OCI-LY1 (cell line): ENCODE measurements at regions not wholly inside any gene's neighbourhood (a gene's known extent, or its start where the extent isn't known, plus 50 kb on each side); places are given as distances from the start of the nearest gene placed in this dataset.

Source experiments
- H2AFZ ChIP-seq: fragments of 200-600 bp; sonication (generic), shearing (Covaris generic); 2 replicates; pipeline ENCODE4 v1.6.0; 2014; ENCODE audit warnings: antibody characterized with exemption, mild to moderate bottlenecking, low read length
- H3F3A ChIP-seq: fragments of 200-600 bp; sonication (generic), shearing (Covaris generic); 2 replicates; pipeline ENCODE4 v1.6.0; 2014; ENCODE audit warnings: mild to moderate bottlenecking, antibody characterized with exemption, low read length, moderate library complexity; ENCODE audit not compliant: insufficient read depth
- H3K27ac ChIP-seq: fragments of 200-600 bp; sonication (generic); 2 replicates; pipeline ENCODE4 v1.5.1; 2014; ENCODE audit warnings: low read length, mixed run types, mild to moderate bottlenecking, low read depth; ENCODE audit not compliant: poor library complexity, severe bottlenecking
- H3K27me3 ChIP-seq: fragments of 200-600 bp; sonication (generic); 2 replicates; pipeline ENCODE4 v1.6.0; 2014; ENCODE audit warnings: antibody characterized with exemption, mild to moderate bottlenecking, low read length, moderate library complexity; ENCODE audit not compliant: insufficient read depth
- H3K36me3 ChIP-seq: fragments of 200-600 bp; sonication (generic); 2 replicates; pipeline ENCODE4 v1.6.1; 2014; ENCODE audit warnings: mild to moderate bottlenecking, antibody characterized with exemption, low read length, moderate library complexity, mixed read lengths; ENCODE audit not compliant: insufficient read depth
- H3K4me1 ChIP-seq: fragments of 200-600 bp; sonication (generic); 2 replicates; pipeline ENCODE4 v1.5.1; 2014; ENCODE audit warnings: mild to moderate bottlenecking, low read length, moderate library complexity; ENCODE audit not compliant: insufficient read depth, severe bottlenecking
- H3K4me2 ChIP-seq: fragments of 200-600 bp; sonication (generic), shearing (Covaris generic); 2 replicates; pipeline ENCODE4 v1.6.1; 2014; ENCODE audit warnings: low read length
- H3K4me3 ChIP-seq: fragments of 200-600 bp; sonication (generic); 2 replicates; pipeline ENCODE4 v1.5.1; 2014; ENCODE audit warnings: low read length, low read depth, mild to moderate bottlenecking, mixed read lengths; ENCODE audit not compliant: poor library complexity, severe bottlenecking
- H3K79me2 ChIP-seq: fragments of 200-600 bp; shearing (Covaris generic); 2 replicates; pipeline ENCODE4 v1.6.1; 2016; ENCODE audit warnings: mixed run types, low read length, mixed read lengths; ENCODE audit not compliant: insufficient read depth
- H3K9ac ChIP-seq: fragments of 200-600 bp; sonication (generic), shearing (Covaris generic); 2 replicates; pipeline ENCODE4 v1.6.1; 2014; ENCODE audit warnings: mild to moderate bottlenecking, low read length, mixed read lengths
- H3K9me2 ChIP-seq: fragments of 200-600 bp; sonication (generic), shearing (Covaris generic); 2 replicates; pipeline ENCODE4 v1.6.1; 2014; ENCODE audit warnings: low read depth, mild to moderate bottlenecking, low read length, mixed read lengths
- H3K9me3 ChIP-seq: fragments of 200-600 bp; shearing (Covaris generic); 2 replicates; pipeline ENCODE4 v1.6.1; 2014; ENCODE audit warnings: low read length, mixed read lengths
- H4K20me1 ChIP-seq: fragments of 200-600 bp; sonication (generic), shearing (Covaris generic); 2 replicates; pipeline ENCODE4 v1.6.0; 2016; ENCODE audit warnings: mild to moderate bottlenecking, low read length; ENCODE audit not compliant: insufficient read depth
- CTCF ChIP-seq: fragments of 200-600 bp; sonication (generic), shearing (Covaris generic); IDR thresholded peaks from 2 replicates; pipeline ENCODE4 v1.5.1; 2017; ENCODE audit warnings: mild to moderate bottlenecking, antibody characterized with exemption, low read length, moderate library complexity, mixed read lengths
- EZH2 ChIP-seq: fragments of 200-600 bp; sonication (generic), shearing (Covaris generic); IDR thresholded peaks from 2 replicates; pipeline ENCODE4 v1.8.0; 2017; ENCODE audit warnings: borderline replicate concordance, mixed run types, mild to moderate bottlenecking, antibody characterized with exemption, low read length, moderate library complexity, mixed read lengths

- Histone ChIP-seq H3K27ac (no peak overlapping the region), H3K79me2 (no peaks in the 10 kb centered on the region), H3K9ac (no peak overlapping the region), H3K27me3 (no peaks in the 10 kb centered on the region), H3K4me2 (no peak overlapping the region), H4K20me1 (no peaks in the 10 kb centered on the region), H3K4me1 (no peaks in the 10 kb centered on the region), H2AFZ (no peak overlapping the region), H3K9me2 (no peaks in the 10 kb centered on the region), H3F3A (no peaks in the 10 kb centered on the region), H3K36me3 (no peaks in the 10 kb centered on the region), H3K9me3 (no peaks in the 10 kb centered on the region), H3K4me3 (no peak overlapping the region)
- no peak for TF ChIP-seq EZH2
- TF ChIP-seq CTCF: peak; percentile 99
These were observed 1002.9 kb upstream of the KCND2 start for GRCh38 chr7:119270045-119270464.

GRCh38 chr7:119270644-119271043 lies 1002.3 kb upstream of the KCND2 start:
- no peaks in the 10 kb centered on the region for H4K20me1 ChIP-seq
- H3K4me3 ChIP-seq: no peak overlapping the region
- H3K4me1 ChIP-seq: no peaks in the 10 kb centered on the region
- H3K9me2 ChIP-seq: no peaks in the 10 kb centered on the region
- H3F3A ChIP-seq: no peaks in the 10 kb centered on the region
- TF ChIP-seq CTCF (no peak), EZH2 (no peak)
- no peaks in the 10 kb centered on the region for H3K36me3 ChIP-seq
- H3K4me2 ChIP-seq: no peak overlapping the region
- no peaks in the 10 kb centered on the region for H3K79me2 ChIP-seq
- no peaks in the 10 kb centered on the region for H3K27me3 ChIP-seq
- H3K9me3 ChIP-seq: no peaks in the 10 kb centered on the region
- no peak overlapping the region for H3K27ac ChIP-seq
- no peak overlapping the region for H3K9ac ChIP-seq
- no peak overlapping the region for H2AFZ ChIP-seq

GRCh38 chr7:119271147-119271779 lies 1001.7 kb upstream of the KCND2 start:
- Histone ChIP-seq H3K9me2 (no peaks in the 10 kb centered on the region), H3K9ac (no peak overlapping the region), H3K4me1 (no peaks in the 10 kb centered on the region), H4K20me1 (no peaks in the 10 kb centered on the region), H3K27me3 (no peaks in the 10 kb centered on the region), H3F3A (no peaks in the 10 kb centered on the region), H3K27ac (no peak overlapping the region), H3K79me2 (no peaks in the 10 kb centered on the region), H3K4me2 (no peak overlapping the region), H2AFZ (no peak overlapping the region), H3K9me3 (no peaks in the 10 kb centered on the region), H3K4me3 (no peak overlapping the region), H3K36me3 (no peaks in the 10 kb centered on the region)
- TF ChIP-seq CTCF (no peak), EZH2 (no peak)
